ENCODE measurements at regions not wholly inside any gene's neighbourhood (a gene's known extent, or its start where the extent isn't known, plus 50 kb on each side); places are given as distances from the start of the nearest gene placed in this dataset.

- TF ChIP-seq FOXK2 (IDR thresholded peaks at IDR 0.05) (no peak), CTCF (IDR thresholded peaks at IDR 0.05 in 2 of 3, conservative IDR thresholded peaks at IDR 0.05 in 1 of 3; ENCODE audit: control insufficient read depth in 2 of 3, extremely low read depth in 1 of 3, insufficient read depth in 1 of 3, low read depth in 3 of 3, low read length in 3 of 3) (no peak), ZBED1 (IDR thresholded peaks at IDR 0.05; ENCODE audit: borderline replicate concordance) (no peak)
Observed at GRCh38 chr5:63894690-63895089, 67.6 kb downstream of the HTR1A start.

Measured in GM12878 (cell line).